Activated CD8-positive, alpha-beta T cell treated with anti-CD3 and anti-CD28 coated beads for 36 hours (primary cell): ENCODE measurements at regions not wholly inside any gene's neighbourhood (a gene's known extent, or its start where the extent isn't known, plus 50 kb on each side); places are given as distances from the start of the nearest gene placed in this dataset.

Source experiments
- ATAC-seq: fragments of 200-7000 bp; cut with Tn5 transposase; one replicate; pipeline ENCODE4 v1.10.0; 2021; ENCODE audit warnings: mild to moderate bottlenecking, moderate library complexity
- CTCF ChIA-PET: fragments of 350-600 bp; sonication (Branson Sonifier 250); formaldehyde crosslinking; loops from one replicate; lab custom pipeline; 2021; ENCODE audit warnings: antibody characterized with exemption; lab: Charles Lee
- POLR2A ChIA-PET: fragments of 350-600 bp; sonication (Branson Sonifier 250); formaldehyde crosslinking; loops from one replicate; lab custom pipeline; 2021; ENCODE audit warnings: antibody characterized with exemption; lab: Charles Lee
- DNase-seq: peaks from one replicate; pipeline ENCODE4 v3.0.0-alpha.2; 2020
- H3K27ac Mint-ChIP-seq: one replicate; pipeline ENCODE4 v1.8.0; 2021; ENCODE audit warnings: mild to moderate bottlenecking, mixed read lengths
- H3K27me3 Mint-ChIP-seq: one replicate; pipeline ENCODE4 v1.8.0; 2021; ENCODE audit warnings: mixed read lengths
- H3K36me3 Mint-ChIP-seq: one replicate; pipeline ENCODE4 v1.8.0; 2021; ENCODE audit warnings: low read depth, mixed read lengths
- H3K4me1 Mint-ChIP-seq: one replicate; pipeline ENCODE4 v1.8.0; 2021; ENCODE audit warnings: low read depth, mixed read lengths
- H3K4me3 Mint-ChIP-seq: one replicate; pipeline ENCODE4 v1.8.0; 2021; ENCODE audit warnings: mild to moderate bottlenecking, moderate library complexity, mixed read lengths
- H3K9me3 Mint-ChIP-seq: one replicate; pipeline ENCODE4 v1.8.0; 2021; ENCODE audit warnings: mixed read lengths
- intact Hi-C: fragments of 100-400 bp; cut with micrococcal nuclease; formaldehyde crosslinking; loops from one replicate; pipeline ENCODE4 v1.10.0; 2022
- TF ChIP-seq, protein P1 (sequence below): fragments of 200-600 bp; IDR thresholded peaks from one replicate; pipeline ENCODE4 v1.8.0; 2022; ENCODE audit warnings: antibody characterized with exemption, mild to moderate bottlenecking

DNA sequence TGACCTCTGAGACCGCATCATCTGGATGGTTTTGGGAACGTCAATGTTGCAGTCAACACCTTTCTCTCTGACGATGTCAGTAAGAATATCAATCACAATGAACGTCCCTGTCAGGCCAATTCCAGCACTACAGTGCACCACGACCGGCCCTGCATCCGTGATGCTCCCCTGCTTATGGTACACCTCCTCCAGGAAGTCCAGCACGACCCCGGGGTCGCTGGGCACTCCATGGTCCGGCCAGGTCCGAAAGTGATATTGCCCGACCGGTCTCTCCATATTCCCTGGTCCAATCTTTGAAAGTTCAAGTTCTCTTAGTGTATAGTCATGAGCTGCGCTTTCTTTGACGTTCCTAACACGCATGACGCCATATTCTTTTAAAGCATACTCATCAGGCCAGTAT is 203.6 kb upstream of the PRDM9 start:
- Mint-ChIP-seq H3K4me1 (no peaks in the 10 kb centered on the region), H3K27me3 (no peaks in the 10 kb centered on the region), H3K9me3 (peaks cover 19% of the 10 kb centered on the region), H3K4me3 (no peak overlapping the region), H3K27ac (no peak overlapping the region), H3K36me3 (no peaks in the 10 kb centered on the region)
- TF ChIP-seq, protein P1, sequence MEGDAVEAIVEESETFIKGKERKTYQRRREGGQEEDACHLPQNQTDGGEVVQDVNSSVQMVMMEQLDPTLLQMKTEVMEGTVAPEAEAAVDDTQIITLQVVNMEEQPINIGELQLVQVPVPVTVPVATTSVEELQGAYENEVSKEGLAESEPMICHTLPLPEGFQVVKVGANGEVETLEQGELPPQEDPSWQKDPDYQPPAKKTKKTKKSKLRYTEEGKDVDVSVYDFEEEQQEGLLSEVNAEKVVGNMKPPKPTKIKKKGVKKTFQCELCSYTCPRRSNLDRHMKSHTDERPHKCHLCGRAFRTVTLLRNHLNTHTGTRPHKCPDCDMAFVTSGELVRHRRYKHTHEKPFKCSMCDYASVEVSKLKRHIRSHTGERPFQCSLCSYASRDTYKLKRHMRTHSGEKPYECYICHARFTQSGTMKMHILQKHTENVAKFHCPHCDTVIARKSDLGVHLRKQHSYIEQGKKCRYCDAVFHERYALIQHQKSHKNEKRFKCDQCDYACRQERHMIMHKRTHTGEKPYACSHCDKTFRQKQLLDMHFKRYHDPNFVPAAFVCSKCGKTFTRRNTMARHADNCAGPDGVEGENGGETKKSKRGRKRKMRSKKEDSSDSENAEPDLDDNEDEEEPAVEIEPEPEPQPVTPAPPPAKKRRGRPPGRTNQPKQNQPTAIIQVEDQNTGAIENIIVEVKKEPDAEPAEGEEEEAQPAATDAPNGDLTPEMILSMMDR = no peak
- POLR2A ChIA-PET = no interaction called here
- DNase-seq = no peak
- CTCF ChIA-PET = no interaction called here
- ATAC-seq = no peak
- intact Hi-C loops = no loop called here

DNA sequence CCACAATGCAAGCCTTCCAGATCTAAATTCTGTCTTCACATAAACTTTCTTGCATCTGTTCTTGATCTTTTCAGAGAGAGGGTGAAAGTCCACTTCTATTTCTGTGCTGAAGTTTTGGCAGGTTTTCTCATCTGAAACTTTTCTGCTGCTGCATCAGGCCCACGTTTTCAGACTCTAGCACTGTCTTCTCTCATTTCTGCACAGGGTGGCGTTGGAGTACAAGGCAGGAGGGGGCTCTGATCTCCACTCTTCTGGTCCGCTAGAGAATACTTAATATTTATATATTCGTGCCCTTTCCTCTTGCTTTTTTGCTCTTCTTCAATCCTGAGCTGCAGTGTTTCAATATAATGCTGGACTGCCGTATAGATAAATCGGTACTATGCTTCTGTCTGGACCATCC is 204.0 kb upstream of the PRDM9 start:
- TF ChIP-seq, protein P1 = no peak
- H3K36me3 Mint-ChIP-seq = no peaks in the 10 kb centered on the region
- ChIA-PET CTCF (no interaction called here), POLR2A (no interaction called here)
- no peak for ATAC-seq
- no peak overlapping the region for H3K27ac Mint-ChIP-seq
- intact Hi-C loops = no loop called here
- no peak overlapping the region for H3K4me3 Mint-ChIP-seq
- H3K27me3 Mint-ChIP-seq = no peaks in the 10 kb centered on the region
- no peaks in the 10 kb centered on the region for H3K4me1 Mint-ChIP-seq
- H3K9me3 Mint-ChIP-seq = peaks cover 19% of the 10 kb centered on the region
- DNase-seq = no peak

GRCh38 chr5:23302438-23302837 is 205.0 kb upstream of the PRDM9 start:
- H3K4me3 Mint-ChIP-seq = no peak overlapping the region
- TF ChIP-seq, protein P1 = no peak
- H3K4me1 Mint-ChIP-seq = no peaks in the 10 kb centered on the region
- ATAC-seq = no peak
- intact Hi-C loops = no loop called here
- ChIA-PET CTCF (no interaction called here), POLR2A (no interaction called here)
- no peak overlapping the region for H3K27ac Mint-ChIP-seq
- DNase-seq = no peak
- H3K36me3 Mint-ChIP-seq = no peaks in the 10 kb centered on the region
- no peaks in the 10 kb centered on the region for H3K27me3 Mint-ChIP-seq
- H3K9me3 Mint-ChIP-seq = peaks cover 17% of the 10 kb centered on the region

DNA sequence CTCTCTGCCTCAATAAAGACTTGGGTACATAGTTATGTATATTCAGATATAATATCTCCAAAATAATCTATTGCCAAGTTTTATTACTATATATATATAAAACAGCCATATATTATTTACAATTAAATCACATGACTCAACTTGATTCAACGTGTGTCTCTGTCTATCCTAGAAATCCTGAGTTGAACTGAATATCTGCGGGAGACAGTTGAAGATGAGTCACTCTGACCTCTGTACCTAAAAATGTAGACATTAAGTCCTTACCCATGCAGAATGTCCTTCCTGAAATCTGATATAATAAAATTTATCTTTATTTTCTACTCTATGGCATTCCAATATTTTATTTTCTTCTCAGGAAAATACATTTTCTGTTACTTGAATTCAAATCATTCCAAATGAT is 218.2 kb upstream of the PRDM9 start:
- POLR2A ChIA-PET = no interaction called here

GRCh38 chr5:23284656-23285055 is 222.8 kb upstream of the PRDM9 start:
- H3K4me3 Mint-ChIP-seq = no peak overlapping the region
- ATAC-seq (no peak), DNase-seq (no peak)
- no peaks in the 10 kb centered on the region for H3K36me3 Mint-ChIP-seq
- no peaks in the 10 kb centered on the region for H3K4me1 Mint-ChIP-seq
- TF ChIP-seq, protein P1 = no peak
- intact Hi-C loops = no loop called here
- CTCF ChIA-PET = no interaction called here
- H3K27me3 Mint-ChIP-seq = no peaks in the 10 kb centered on the region
- H3K9me3 Mint-ChIP-seq = peaks cover 3% of the 10 kb centered on the region
- POLR2A ChIA-PET = no interaction called here
- H3K27ac Mint-ChIP-seq = no peak overlapping the region

More for the DNA sequence above, 218.2 kb upstream of the PRDM9 start:
- no peaks in the 10 kb centered on the region for H3K4me1 Mint-ChIP-seq
- H3K36me3 Mint-ChIP-seq = no peaks in the 10 kb centered on the region
- H3K4me3 Mint-ChIP-seq = no peak overlapping the region
- CTCF ChIA-PET = no interaction called here
- peaks cover 8% of the 10 kb centered on the region for H3K9me3 Mint-ChIP-seq
- no peak overlapping the region for H3K27ac Mint-ChIP-seq
- no peak for DNase-seq
- H3K27me3 Mint-ChIP-seq = no peaks in the 10 kb centered on the region
- ATAC-seq = no peak
- TF ChIP-seq, protein P1 = no peak
- intact Hi-C loops = no loop called here
